OCI-LY1 (cell line): ENCODE measurements at regions not wholly inside any gene's neighbourhood (a gene's known extent, or its start where the extent isn't known, plus 50 kb on each side); places are given as distances from the start of the nearest gene placed in this dataset.

Experiments
- H2AFZ ChIP-seq: fragments of 200-600 bp; sonication (generic), shearing (Covaris generic); 2 replicates; pipeline ENCODE4 v1.6.0; 2014; ENCODE audit warnings: antibody characterized with exemption, mild to moderate bottlenecking, low read length
- H3F3A ChIP-seq: fragments of 200-600 bp; sonication (generic), shearing (Covaris generic); 2 replicates; pipeline ENCODE4 v1.6.0; 2014; ENCODE audit warnings: mild to moderate bottlenecking, antibody characterized with exemption, low read length, moderate library complexity; ENCODE audit not compliant: insufficient read depth
- H3K27ac ChIP-seq: fragments of 200-600 bp; sonication (generic); 2 replicates; pipeline ENCODE4 v1.5.1; 2014; ENCODE audit warnings: low read length, mixed run types, mild to moderate bottlenecking, low read depth; ENCODE audit not compliant: poor library complexity, severe bottlenecking
- H3K27me3 ChIP-seq: fragments of 200-600 bp; sonication (generic); 2 replicates; pipeline ENCODE4 v1.6.0; 2014; ENCODE audit warnings: antibody characterized with exemption, mild to moderate bottlenecking, low read length, moderate library complexity; ENCODE audit not compliant: insufficient read depth
- H3K36me3 ChIP-seq: fragments of 200-600 bp; sonication (generic); 2 replicates; pipeline ENCODE4 v1.6.1; 2014; ENCODE audit warnings: mild to moderate bottlenecking, antibody characterized with exemption, low read length, moderate library complexity, mixed read lengths; ENCODE audit not compliant: insufficient read depth
- H3K4me1 ChIP-seq: fragments of 200-600 bp; sonication (generic); 2 replicates; pipeline ENCODE4 v1.5.1; 2014; ENCODE audit warnings: mild to moderate bottlenecking, low read length, moderate library complexity; ENCODE audit not compliant: insufficient read depth, severe bottlenecking
- H3K4me2 ChIP-seq: fragments of 200-600 bp; sonication (generic), shearing (Covaris generic); 2 replicates; pipeline ENCODE4 v1.6.1; 2014; ENCODE audit warnings: low read length
- H3K4me3 ChIP-seq: fragments of 200-600 bp; sonication (generic); 2 replicates; pipeline ENCODE4 v1.5.1; 2014; ENCODE audit warnings: low read length, low read depth, mild to moderate bottlenecking, mixed read lengths; ENCODE audit not compliant: poor library complexity, severe bottlenecking
- H3K79me2 ChIP-seq: fragments of 200-600 bp; shearing (Covaris generic); 2 replicates; pipeline ENCODE4 v1.6.1; 2016; ENCODE audit warnings: mixed run types, low read length, mixed read lengths; ENCODE audit not compliant: insufficient read depth
- H3K9ac ChIP-seq: fragments of 200-600 bp; sonication (generic), shearing (Covaris generic); 2 replicates; pipeline ENCODE4 v1.6.1; 2014; ENCODE audit warnings: mild to moderate bottlenecking, low read length, mixed read lengths
- H3K9me2 ChIP-seq: fragments of 200-600 bp; sonication (generic), shearing (Covaris generic); 2 replicates; pipeline ENCODE4 v1.6.1; 2014; ENCODE audit warnings: low read depth, mild to moderate bottlenecking, low read length, mixed read lengths
- H3K9me3 ChIP-seq: fragments of 200-600 bp; shearing (Covaris generic); 2 replicates; pipeline ENCODE4 v1.6.1; 2014; ENCODE audit warnings: low read length, mixed read lengths
- H4K20me1 ChIP-seq: fragments of 200-600 bp; sonication (generic), shearing (Covaris generic); 2 replicates; pipeline ENCODE4 v1.6.0; 2016; ENCODE audit warnings: mild to moderate bottlenecking, low read length; ENCODE audit not compliant: insufficient read depth
- EZH2 ChIP-seq: fragments of 200-600 bp; sonication (generic), shearing (Covaris generic); IDR thresholded peaks from 2 replicates; pipeline ENCODE4 v1.8.0; 2017; ENCODE audit warnings: borderline replicate concordance, mixed run types, mild to moderate bottlenecking, antibody characterized with exemption, low read length, moderate library complexity, mixed read lengths
- TF ChIP-seq, protein P1 (sequence below): fragments of 200-600 bp; sonication (generic), shearing (Covaris generic); IDR thresholded peaks from 2 replicates; pipeline ENCODE4 v1.5.1; 2017; ENCODE audit warnings: mild to moderate bottlenecking, antibody characterized with exemption, low read length, moderate library complexity, mixed read lengths

DNA sequence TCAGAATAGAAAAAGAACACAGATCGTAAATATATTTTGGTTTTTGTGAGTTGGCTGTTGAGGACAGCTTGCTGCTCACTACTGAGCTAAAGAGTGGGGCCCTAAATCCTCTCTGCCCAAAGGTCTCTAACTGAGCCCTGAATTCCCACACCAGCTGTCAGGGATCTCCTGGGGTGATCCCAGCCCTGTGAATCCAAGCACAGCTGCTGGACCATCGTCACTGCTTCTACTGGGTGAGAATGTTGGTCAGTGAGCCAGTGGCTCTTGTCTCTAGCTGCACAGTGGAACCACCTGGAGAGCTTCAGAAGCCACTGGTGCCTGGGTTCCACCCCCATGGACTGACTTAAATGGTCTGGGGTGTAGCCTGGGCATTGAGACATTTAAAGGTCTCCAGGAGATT, 90.5 kb upstream of the IL12A start:
- no peak for TF ChIP-seq EZH2
- TF ChIP-seq, protein P1, sequence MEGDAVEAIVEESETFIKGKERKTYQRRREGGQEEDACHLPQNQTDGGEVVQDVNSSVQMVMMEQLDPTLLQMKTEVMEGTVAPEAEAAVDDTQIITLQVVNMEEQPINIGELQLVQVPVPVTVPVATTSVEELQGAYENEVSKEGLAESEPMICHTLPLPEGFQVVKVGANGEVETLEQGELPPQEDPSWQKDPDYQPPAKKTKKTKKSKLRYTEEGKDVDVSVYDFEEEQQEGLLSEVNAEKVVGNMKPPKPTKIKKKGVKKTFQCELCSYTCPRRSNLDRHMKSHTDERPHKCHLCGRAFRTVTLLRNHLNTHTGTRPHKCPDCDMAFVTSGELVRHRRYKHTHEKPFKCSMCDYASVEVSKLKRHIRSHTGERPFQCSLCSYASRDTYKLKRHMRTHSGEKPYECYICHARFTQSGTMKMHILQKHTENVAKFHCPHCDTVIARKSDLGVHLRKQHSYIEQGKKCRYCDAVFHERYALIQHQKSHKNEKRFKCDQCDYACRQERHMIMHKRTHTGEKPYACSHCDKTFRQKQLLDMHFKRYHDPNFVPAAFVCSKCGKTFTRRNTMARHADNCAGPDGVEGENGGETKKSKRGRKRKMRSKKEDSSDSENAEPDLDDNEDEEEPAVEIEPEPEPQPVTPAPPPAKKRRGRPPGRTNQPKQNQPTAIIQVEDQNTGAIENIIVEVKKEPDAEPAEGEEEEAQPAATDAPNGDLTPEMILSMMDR: no peak
- Histone ChIP-seq H3F3A (no peaks in the 10 kb centered on the region), H3K9me2 (no peaks in the 10 kb centered on the region), H3K36me3 (no peaks in the 10 kb centered on the region), H3K27me3 (0 out of 2 replicates have a peak, but pooled peaks cover 3% of the 10 kb centered on the region), H3K9ac (no peak overlapping the region), H4K20me1 (no peaks in the 10 kb centered on the region), H3K27ac (no peak overlapping the region), H3K4me1 (no peaks in the 10 kb centered on the region), H2AFZ (no peak overlapping the region), H3K4me2 (no peak overlapping the region), H3K79me2 (no peaks in the 10 kb centered on the region), H3K4me3 (no peak overlapping the region), H3K9me3 (no peaks in the 10 kb centered on the region)

DNA sequence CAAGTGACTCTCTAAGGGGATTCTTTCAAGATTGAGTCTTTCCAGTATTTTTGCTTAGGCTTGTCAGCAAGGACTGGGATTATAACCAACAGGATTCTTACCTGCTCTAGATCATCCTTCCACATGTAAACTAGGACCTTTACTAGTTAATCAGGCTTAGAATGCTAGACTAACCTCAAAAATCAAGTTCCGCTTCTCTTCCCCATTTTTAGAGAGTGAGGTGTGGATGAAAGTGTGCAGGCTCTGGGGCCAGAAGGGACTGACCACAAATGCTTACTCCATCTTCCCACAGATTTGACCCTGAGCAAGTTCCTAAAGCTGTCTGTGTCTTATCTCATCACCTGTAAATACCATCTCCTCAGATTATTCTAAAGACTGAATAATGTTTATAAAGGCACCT, 89.5 kb upstream of the IL12A start:
- H3K27me3 ChIP-seq: 0 out of 2 replicates have a peak, but pooled peaks cover 3% of the 10 kb centered on the region
- H4K20me1 ChIP-seq: no peaks in the 10 kb centered on the region
- H2AFZ ChIP-seq: no peak overlapping the region
- H3K27ac ChIP-seq: no peak overlapping the region
- no peaks in the 10 kb centered on the region for H3K4me1 ChIP-seq
- no peak overlapping the region for H3K9ac ChIP-seq
- no peaks in the 10 kb centered on the region for H3K9me3 ChIP-seq
- H3K9me2 ChIP-seq: no peaks in the 10 kb centered on the region
- H3K4me2 ChIP-seq: no peak overlapping the region
- no peaks in the 10 kb centered on the region for H3K79me2 ChIP-seq
- TF ChIP-seq EZH2: no peak
- TF ChIP-seq, protein P1: no peak
- H3K36me3 ChIP-seq: no peaks in the 10 kb centered on the region
- no peaks in the 10 kb centered on the region for H3F3A ChIP-seq
- H3K4me3 ChIP-seq: no peak overlapping the region

DNA sequence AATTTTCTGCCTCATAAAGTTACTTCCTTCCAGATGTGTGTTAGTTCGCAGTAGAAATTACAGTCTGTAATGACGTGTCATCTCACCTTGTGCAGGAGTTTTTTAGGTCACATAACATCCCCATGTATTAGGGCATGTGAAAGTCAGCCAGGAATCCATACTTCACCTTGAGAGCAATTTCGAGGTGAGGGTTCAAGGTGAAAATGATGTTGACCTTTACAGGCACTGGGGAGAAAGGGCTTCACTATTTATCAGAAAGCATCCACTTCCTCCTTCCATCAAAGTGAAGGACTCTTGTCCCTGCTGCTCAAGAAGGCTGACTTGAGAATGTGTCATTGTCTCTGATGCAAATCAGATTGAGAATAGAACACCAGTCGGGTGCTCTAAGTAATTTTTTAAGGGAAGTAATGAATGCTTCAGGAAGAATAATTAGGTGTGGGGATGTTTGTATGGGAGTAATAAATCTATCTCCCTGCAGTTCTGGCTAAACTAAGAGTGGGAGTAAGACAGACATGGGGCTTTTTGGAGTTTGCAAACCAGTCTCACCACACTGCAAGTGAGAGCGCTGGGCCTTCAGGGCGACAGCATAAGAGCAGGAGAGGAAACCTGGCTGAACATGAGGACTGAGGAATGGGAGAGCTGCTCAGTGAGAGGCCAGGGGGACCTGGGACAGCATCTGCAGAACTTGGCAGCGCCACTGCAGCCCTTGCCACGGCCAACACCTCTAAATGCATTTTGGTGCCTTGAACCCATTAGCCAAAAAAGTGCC, 85.9 kb upstream of the IL12A start:
- no peaks in the 10 kb centered on the region for H3K79me2 ChIP-seq
- H3K4me2 ChIP-seq: no peak overlapping the region
- H3K4me3 ChIP-seq: no peak overlapping the region
- H3K36me3 ChIP-seq: no peaks in the 10 kb centered on the region
- no peak overlapping the region for H3K9ac ChIP-seq
- H3K9me2 ChIP-seq: no peaks in the 10 kb centered on the region
- H2AFZ ChIP-seq: no peak overlapping the region
- TF ChIP-seq, protein P1: no peak
- TF ChIP-seq EZH2: no peak
- H3K27ac ChIP-seq: no peak overlapping the region
- H4K20me1 ChIP-seq: no peaks in the 10 kb centered on the region
- no peaks in the 10 kb centered on the region for H3K4me1 ChIP-seq
- H3F3A ChIP-seq: no peaks in the 10 kb centered on the region
- H3K9me3 ChIP-seq: no peaks in the 10 kb centered on the region
- 0 out of 2 replicates have a peak, but pooled peaks cover 3% of the 10 kb centered on the region for H3K27me3 ChIP-seq
